SJCRH30 (cell line): ENCODE measurements at regions not wholly inside any gene's neighbourhood (a gene's known extent, or its start where the extent isn't known, plus 50 kb on each side); places are given as distances from the start of the nearest gene placed in this dataset.

Experiments
- DNase-seq, 2 experiments: peaks; one replicate each; pipeline ENCODE4 v3.0.0-alpha.2; 2015 to 2020
- H3K27ac ChIP-seq: fragments of 250-450 bp; sonication (Bioruptor Pico); 2 replicates; pipeline ENCODE4 v1.5.1; 2020; ENCODE audit warnings: mild to moderate bottlenecking, moderate library complexity
- H3K27me3 ChIP-seq: fragments of 250-450 bp; sonication (Bioruptor Pico); 2 replicates; pipeline ENCODE4 v1.5.1; 2020; ENCODE audit warnings: mild to moderate bottlenecking, moderate library complexity
- H3K36me3 ChIP-seq: fragments of 250-450 bp; sonication (Bioruptor Pico); 2 replicates; pipeline ENCODE4 v1.5.1; 2020; ENCODE audit warnings: mild to moderate bottlenecking, moderate library complexity
- H3K4me1 ChIP-seq: fragments of 250-450 bp; sonication (Bioruptor Pico); 2 replicates; pipeline ENCODE4 v1.5.1; 2020; ENCODE audit warnings: mild to moderate bottlenecking, moderate library complexity
- H3K4me3 ChIP-seq: fragments of 250-450 bp; sonication (Bioruptor Pico); 2 replicates; pipeline ENCODE4 v1.5.1; 2020; ENCODE audit warnings: mild to moderate bottlenecking, moderate library complexity
- H3K9me3 ChIP-seq: fragments of 250-450 bp; sonication (Bioruptor Pico); replicated peaks from 2 replicates; pipeline ENCODE4 v1.5.1; 2020; ENCODE audit warnings: mild to moderate bottlenecking, moderate library complexity

DNA sequence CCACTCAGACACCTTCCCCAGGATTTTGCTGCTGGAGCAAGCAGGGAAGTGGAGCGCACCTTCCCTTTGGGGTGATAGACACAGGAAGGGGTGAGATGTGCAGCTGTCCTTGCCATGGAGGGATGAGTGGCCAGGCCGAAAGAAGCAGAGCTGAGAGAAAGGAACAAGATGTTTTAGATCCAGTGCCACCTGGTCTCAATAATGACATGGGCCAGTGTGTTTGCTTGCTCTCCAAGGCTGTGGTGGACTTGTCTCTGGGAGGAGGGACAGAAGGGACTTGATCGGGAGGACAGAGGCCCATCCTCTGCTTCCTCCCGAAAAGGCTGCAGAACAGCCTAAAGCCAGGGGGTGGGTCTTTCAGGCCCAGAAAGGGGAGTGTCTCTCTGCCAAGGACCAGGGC lies 61.7 kb upstream of the CCDC167 start:
- H3K9me3 ChIP-seq = no peaks in the 10 kb centered on the region
- H3K4me1 ChIP-seq = peaks cover 38% of the 10 kb centered on the region
- no peak for DNase-seq
- H3K36me3 ChIP-seq = no peaks in the 10 kb centered on the region
- H3K27me3 ChIP-seq = peaks cover 17% of the 10 kb centered on the region; the same call in 1 of the 2 replicates
- no peak overlapping the region for H3K27ac ChIP-seq
- H3K4me3 ChIP-seq = no peak overlapping the region

DNA sequence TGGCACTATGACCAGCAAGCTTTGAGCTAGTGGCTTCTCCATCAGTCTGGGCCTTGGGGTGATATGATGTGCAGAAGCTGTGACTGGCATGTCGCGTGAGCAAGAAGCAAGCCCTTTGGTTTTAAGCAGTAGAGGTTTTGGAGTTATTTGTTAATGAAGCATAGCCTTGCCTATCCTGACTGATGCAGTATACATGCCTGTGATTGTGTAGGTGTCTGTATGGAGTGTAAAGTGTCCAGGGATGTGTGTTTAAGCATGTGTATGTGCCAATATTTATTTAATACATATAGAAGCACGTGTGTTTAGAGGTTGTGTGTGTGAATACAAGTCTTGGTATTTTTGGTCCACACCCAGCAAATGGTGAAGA lies 61.0 kb upstream of the CCDC167 start:
- no peak for DNase-seq
- H3K9me3 ChIP-seq = no peaks in the 10 kb centered on the region
- H3K36me3 ChIP-seq = no peaks in the 10 kb centered on the region
- peaks cover 17% of the 10 kb centered on the region; the same call in 1 of the 2 replicates for H3K27me3 ChIP-seq
- H3K4me1 ChIP-seq = peaks cover 39% of the 10 kb centered on the region
- H3K4me3 ChIP-seq = no peak overlapping the region
- H3K27ac ChIP-seq = no peak overlapping the region

DNA sequence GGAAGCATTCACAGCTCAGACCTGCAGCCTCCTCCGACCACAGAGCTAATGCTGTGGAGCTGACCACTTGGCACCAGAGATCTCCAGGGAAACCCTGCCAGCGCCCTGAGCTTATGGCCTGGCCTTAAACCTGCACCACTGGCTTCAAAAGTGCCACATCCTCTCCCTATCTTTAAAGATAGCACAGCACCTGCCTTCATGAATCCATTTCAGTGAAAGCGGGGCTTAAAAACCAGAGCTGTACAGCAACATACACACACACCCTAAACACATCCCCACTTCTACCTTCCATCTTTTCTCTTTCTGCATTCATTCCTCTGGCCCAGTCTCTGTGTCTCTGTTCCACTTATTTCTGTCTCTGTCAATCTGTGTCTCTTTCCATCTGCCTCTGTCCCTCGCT lies 59.8 kb upstream of the CCDC167 start:
- Histone ChIP-seq H3K9me3 (no peaks in the 10 kb centered on the region), H3K36me3 (no peaks in the 10 kb centered on the region), H3K27ac (no peak overlapping the region), H3K4me1 (peaks cover 45% of the 10 kb centered on the region), H3K4me3 (no peak overlapping the region), H3K27me3 (peaks cover 7% of the 10 kb centered on the region; the same call in 1 of the 2 replicates)
- peak in 1 of 2 experiments; percentile 28 for DNase-seq

DNA sequence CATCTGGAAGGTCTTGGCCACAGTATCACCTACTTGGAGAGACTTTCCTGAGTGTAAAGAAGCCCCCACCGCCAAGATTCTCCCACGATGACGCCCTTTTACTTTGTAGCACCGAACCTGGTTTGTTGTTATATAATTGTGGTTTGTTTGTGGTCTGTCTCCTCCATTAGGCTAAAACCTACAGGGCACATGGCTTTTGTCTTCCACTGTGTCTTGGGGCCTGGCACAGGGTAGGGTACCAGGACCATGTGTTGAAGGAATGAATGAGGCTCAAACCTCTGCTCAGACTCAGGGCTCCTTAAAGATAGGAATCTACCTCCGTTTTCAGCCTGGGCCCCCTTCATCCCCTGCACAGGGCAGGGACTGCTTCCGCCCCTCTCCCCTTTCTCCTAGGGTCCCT lies 59.4 kb upstream of the CCDC167 start:
- peaks cover 49% of the 10 kb centered on the region for H3K4me1 ChIP-seq
- H3K4me3 ChIP-seq = no peak overlapping the region
- H3K36me3 ChIP-seq = no peaks in the 10 kb centered on the region
- H3K9me3 ChIP-seq = no peaks in the 10 kb centered on the region
- H3K27me3 ChIP-seq = peaks cover 3% of the 10 kb centered on the region; the same call in 1 of the 2 replicates
- H3K27ac ChIP-seq = no peak overlapping the region
- DNase-seq = no peak

DNA sequence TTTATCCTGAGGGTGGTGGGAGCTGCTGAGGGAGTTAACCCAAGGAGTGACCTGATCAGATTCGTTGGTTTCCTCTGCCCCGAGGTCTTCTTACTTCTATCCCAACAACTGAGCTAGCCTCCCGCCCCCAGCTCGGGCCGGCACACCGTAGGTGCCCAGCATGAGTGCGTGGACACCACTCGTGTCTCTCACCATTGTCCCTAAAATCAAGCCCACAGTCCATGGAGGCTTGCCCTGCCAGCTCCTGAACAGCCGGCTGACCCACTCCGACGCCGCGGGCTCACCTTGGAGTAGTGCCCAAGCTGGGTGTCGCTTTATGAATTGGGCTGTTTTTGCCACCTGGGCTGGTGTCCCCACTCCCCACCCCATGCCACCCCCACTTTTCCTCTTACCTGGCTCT lies 59.0 kb upstream of the CCDC167 start:
- no peaks in the 10 kb centered on the region for H3K9me3 ChIP-seq
- no peak for DNase-seq
- H3K36me3 ChIP-seq = no peaks in the 10 kb centered on the region
- H3K27ac ChIP-seq = no peak overlapping the region
- no peaks in the 10 kb centered on the region for H3K27me3 ChIP-seq
- no peak overlapping the region for H3K4me3 ChIP-seq
- H3K4me1 ChIP-seq = peaks cover 53% of the 10 kb centered on the region

DNA sequence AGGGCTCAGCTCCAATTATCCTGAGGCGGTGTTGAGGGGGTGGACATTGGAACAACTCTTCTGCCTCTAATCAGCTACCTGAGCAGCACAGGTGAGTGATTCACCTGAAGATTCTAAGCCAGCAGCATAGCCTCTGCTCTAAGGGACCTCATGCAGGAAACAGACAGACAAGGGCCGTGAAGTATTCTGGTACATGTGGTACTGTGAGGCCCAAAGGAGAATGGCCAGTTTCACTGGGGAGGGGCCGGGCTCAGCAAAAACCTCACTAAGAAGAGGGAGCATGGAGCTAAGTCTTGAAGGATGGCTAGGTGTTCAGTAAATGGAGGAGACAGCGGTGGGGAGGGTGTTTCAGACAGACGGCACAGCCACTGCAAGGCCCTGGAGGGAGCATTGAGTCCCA lies 58.5 kb upstream of the CCDC167 start:
- H3K9me3 ChIP-seq = no peaks in the 10 kb centered on the region
- H3K36me3 ChIP-seq = no peaks in the 10 kb centered on the region
- no peak overlapping the region for H3K4me3 ChIP-seq
- no peaks in the 10 kb centered on the region for H3K27me3 ChIP-seq
- peaks cover 58% of the 10 kb centered on the region for H3K4me1 ChIP-seq
- peak overlapping the region; percentile 38; the same call in 1 of the 2 replicates for H3K27ac ChIP-seq
- DNase-seq = no peak

DNA sequence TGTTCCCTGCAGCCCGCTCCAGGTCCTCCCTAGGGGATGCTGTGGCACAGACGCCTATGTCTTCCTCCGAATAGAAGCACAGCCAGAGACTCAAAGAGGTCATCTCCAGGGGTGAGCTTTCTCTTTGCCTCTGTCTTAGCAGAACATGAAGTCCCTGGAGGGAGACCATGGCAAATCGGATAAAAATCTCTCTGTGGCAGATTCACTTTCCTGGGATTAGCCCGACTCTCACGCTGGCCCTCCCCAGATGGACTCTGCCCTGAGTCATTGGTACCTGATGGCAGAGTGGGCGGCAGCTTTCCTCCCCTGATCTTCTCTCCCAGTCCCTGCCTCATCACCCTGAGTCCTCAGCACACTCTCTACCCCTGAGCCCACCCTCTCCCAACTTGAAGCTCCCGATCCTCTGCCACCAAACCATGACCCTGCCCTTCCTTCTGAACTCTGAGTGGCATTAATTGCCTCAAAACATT lies 58.0 kb upstream of the CCDC167 start:
- Histone ChIP-seq H3K27me3 (no peaks in the 10 kb centered on the region), H3K9me3 (no peaks in the 10 kb centered on the region), H3K27ac (peak overlapping the region; percentile 38), H3K4me1 (peaks cover 58% of the 10 kb centered on the region), H3K36me3 (no peaks in the 10 kb centered on the region), H3K4me3 (no peak overlapping the region)
- DNase-seq = peak in 1 of 2 experiments; percentile 57

DNA sequence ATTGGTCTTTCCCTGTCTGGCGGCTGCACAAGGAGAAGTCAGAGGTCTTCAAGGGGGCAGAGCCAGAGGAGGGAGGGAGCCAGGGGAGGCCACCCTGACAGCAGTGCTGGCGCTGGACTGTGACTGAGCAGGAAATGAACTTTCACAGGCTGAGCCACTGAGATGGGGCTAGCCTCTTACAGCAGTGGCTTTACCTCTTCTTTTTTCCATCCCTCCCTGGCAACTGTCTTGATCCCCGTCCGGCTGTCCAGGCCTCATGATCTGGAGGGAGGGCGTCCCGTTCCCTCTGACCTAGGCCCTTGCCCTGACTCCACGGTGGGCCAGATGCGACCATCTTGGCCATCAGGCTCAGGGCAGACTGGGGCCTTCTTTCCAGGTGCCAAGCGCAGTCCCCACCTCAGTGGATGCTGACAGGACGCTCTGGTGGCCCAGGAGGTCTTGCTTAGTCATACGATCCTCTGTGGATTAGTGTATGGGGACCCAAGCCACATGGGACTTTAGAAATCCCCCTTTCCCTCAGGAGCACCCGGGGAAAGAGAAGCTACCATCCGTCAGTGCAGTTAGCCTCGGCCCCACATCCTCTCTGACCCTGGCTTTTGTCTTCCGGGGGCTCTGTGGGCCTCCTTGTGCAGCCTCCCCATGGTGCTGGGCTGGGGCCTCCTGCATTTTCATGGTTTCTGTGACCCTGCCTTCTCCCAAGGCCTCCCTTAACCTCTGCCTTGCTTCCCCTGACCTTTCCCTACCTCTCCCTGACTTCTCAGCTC lies 57.4 kb upstream of the CCDC167 start:
- Histone ChIP-seq H3K4me1 (peaks cover 58% of the 10 kb centered on the region), H3K27ac (peak overlapping the region; percentile 38)
- peak; percentile 22 to 39 for DNase-seq

DNA sequence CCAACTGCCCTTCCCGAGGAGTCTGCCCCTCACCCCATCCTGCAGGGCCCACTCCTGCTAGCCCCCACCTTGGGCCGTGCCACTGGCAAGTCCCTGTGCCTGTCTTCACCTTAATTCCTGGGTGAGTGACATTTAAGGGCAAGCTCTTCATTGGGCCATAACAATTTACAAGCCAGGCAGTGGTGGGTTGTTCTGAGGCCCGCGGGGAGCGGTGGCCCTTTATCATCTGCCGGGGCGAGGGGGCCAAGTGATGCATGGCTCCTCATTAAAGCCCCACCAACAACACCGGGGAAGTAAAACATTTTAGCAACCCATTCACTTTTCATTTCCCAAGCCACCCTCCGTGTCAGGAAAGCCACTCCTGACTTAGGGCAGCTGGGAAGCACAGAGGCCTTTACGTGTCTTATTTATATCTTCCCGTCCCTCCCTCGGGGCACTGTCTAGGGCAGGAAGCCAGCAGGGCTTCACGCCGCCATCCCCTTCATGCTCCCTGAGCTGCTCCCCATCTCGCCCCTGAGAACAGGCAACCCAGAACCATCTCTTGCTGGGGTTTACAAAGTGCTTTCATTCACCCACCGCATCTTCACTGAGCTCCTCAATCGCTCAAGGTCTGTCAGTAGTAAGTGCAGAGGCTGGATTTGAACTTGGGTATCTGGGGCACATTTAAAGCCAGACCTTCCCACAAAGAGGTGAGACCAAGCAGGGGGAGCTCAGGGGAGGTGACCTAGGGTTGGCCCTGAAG lies 55.5 kb upstream of the CCDC167 start:
- Histone ChIP-seq H3K9me3 (no peaks in the 10 kb centered on the region), H3K4me3 (no peak overlapping the region), H3K4me1 (peaks cover 52% of the 10 kb centered on the region), H3K27me3 (peaks cover 2% of the 10 kb centered on the region; the same call in 1 of the 2 replicates), H3K27ac (no peak overlapping the region), H3K36me3 (no peaks in the 10 kb centered on the region)
- peak in 1 of 2 experiments; percentile 31 for DNase-seq

More for the DNA sequence above, 57.4 kb upstream of the CCDC167 start:
- Histone ChIP-seq H3K4me3 (no peak overlapping the region), H3K27me3 (no peaks in the 10 kb centered on the region), H3K36me3 (no peaks in the 10 kb centered on the region), H3K9me3 (no peaks in the 10 kb centered on the region)

DNA sequence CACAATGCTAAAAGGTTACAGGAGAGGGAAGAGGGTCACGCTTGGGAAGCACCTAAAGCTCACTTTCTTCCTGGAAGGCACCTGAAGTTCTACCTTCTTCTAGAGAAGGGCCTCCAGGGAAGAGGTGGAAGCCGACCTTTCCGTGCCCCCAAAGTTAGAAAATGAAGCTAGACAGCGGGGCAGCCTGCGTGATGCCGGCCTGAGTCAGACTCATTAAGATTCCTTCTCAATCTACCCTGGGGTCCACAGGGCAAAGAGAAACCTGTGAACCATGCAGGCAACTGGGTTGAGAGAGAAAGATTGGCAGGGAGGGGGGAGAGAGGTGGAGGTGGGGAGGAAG lies 54.8 kb upstream of the CCDC167 start:
- Histone ChIP-seq H3K4me1 (peaks cover 46% of the 10 kb centered on the region), H3K9me3 (no peaks in the 10 kb centered on the region), H3K4me3 (no peak overlapping the region)

DNA sequence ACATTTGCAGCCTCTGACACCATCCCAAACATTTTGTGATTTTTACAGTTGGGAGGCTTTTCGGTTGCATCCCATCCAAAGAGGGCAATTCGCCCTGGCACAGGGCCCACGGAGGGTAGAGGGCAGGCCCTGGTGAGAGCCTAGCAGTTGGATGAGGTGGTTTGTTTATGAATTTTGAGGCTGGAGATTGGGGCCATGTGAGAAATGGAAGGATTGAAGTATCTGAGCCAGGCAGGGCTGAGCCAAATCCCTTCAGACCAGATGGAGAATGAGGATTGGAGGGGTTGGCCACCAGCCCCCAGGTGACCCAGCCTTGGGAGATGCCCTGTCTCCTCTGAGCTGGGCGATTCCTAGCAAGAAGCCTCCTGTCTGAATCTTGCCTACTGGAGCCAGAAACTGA lies 52.6 kb upstream of the CCDC167 start:
- Histone ChIP-seq H3K4me1 (peaks cover 31% of the 10 kb centered on the region), H3K27me3 (peaks cover 17% of the 10 kb centered on the region; the same call in 1 of the 2 replicates), H3K4me3 (no peak overlapping the region), H3K9me3 (no peaks in the 10 kb centered on the region), H3K27ac (no peak overlapping the region), H3K36me3 (no peaks in the 10 kb centered on the region)
- no peak for DNase-seq

More for the DNA sequence above, 54.8 kb upstream of the CCDC167 start:
- Histone ChIP-seq H3K27me3 (peaks cover 6% of the 10 kb centered on the region; the same call in 1 of the 2 replicates), H3K27ac (no peak overlapping the region), H3K36me3 (no peaks in the 10 kb centered on the region)
- no peak for DNase-seq

DNA sequence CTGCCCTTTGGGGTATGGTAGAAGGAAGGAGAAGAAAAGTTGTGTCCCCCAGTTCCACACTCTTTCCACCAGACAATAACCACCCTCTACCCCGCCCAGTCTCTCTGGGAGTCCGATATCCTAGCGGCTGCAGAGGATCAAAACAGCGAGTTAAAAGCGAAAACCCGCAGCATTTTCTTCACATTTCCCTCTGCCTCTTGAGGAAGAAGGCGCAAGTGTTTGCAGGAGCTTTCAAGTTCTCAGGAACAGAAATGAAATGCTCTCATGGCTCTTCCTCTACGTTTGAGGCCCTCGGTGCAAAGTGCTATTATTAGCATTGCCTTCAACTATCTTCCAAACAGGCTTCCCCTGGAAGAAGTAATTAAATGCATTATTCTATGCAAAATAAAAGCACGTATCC lies 52.2 kb upstream of the CCDC167 start:
- no peaks in the 10 kb centered on the region for H3K36me3 ChIP-seq
- peaks cover 20% of the 10 kb centered on the region; the same call in 1 of the 2 replicates for H3K27me3 ChIP-seq
- H3K27ac ChIP-seq = no peak overlapping the region
- DNase-seq = no peak
- H3K4me1 ChIP-seq = peaks cover 30% of the 10 kb centered on the region
- no peaks in the 10 kb centered on the region for H3K9me3 ChIP-seq
- H3K4me3 ChIP-seq = no peak overlapping the region

DNA sequence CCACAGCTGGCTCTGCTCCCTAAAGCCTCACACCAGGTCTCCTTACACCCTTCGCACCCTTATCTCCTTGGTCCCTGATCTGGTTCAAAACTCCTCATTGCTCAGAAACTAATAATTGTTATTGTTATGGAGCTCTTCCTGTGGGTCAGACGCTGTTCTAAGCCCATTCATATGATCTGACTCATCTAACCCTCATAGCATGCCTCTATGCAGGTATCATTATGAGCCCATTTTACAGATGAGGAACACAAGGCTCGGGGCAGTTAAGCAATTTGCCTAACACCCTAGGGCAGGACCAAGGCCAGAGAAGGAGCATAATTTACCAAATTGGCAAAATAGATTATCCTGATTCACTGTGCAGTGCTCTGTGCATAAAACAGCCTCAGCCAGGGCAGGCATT lies 51.8 kb upstream of the CCDC167 start:
- H3K27me3 ChIP-seq = peaks cover 22% of the 10 kb centered on the region; the same call in 1 of the 2 replicates
- no peak overlapping the region for H3K27ac ChIP-seq
- H3K36me3 ChIP-seq = no peaks in the 10 kb centered on the region
- H3K9me3 ChIP-seq = no peaks in the 10 kb centered on the region
- H3K4me1 ChIP-seq = peaks cover 26% of the 10 kb centered on the region
- DNase-seq = no peak
- no peak overlapping the region for H3K4me3 ChIP-seq

DNA sequence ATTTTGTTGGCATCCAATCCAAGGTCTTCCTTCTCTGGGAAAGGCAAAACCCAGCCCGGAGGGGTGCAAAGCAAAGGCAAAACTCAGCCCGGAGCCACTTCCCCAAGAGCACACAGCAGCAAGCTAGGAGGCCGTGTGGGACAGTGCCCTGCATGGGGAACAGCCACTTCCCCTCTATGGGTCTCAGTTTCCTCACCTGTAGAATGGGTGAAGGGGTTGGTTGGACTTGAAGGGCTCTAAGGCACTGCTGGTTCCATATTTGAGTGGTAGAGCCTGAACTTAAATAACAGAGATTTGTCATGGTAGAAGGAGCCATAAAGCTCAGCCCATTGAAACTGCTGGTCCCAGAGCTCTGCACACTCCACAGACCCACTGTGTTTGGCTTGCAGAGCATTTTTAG lies 51.3 kb upstream of the CCDC167 start:
- Histone ChIP-seq H3K36me3 (no peaks in the 10 kb centered on the region), H3K9me3 (no peaks in the 10 kb centered on the region), H3K27me3 (peaks cover 24% of the 10 kb centered on the region; the same call in 1 of the 2 replicates), H3K4me1 (peaks cover 24% of the 10 kb centered on the region), H3K4me3 (no peak overlapping the region), H3K27ac (no peak overlapping the region)
- DNase-seq = no peak

DNA sequence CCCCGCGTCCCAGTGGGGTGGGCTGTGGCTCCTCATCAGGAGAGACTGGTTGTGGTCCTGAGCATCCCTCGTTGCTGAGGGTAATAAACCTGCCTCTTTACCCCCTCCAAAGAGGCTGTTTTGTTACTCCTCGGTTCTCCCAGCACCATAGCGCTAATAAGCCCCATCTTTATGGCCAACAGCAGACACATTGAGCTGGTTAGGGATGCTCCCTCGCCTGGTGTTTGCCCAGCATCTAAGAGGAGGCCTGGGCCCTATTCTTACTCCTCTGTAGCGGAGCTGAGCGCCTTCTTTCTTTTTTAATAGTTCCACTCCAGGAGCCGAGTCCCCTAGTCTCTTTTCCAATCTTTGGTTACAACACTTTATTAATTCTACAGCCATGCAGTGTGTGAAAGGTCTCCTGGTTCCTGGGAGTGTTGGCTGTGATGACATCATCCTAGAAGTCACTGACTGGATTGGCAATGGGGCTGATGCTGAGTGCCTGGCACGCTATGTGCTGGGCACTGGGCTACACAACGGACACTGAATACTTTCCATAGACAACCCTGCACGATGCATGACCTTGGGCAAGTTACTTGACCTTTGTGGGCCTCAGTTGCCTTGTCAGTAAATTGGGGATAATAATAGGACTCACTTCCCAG lies 50.6 kb upstream of the CCDC167 start:
- no peaks in the 10 kb centered on the region for H3K9me3 ChIP-seq
- H3K27ac ChIP-seq = no peak overlapping the region
- no peaks in the 10 kb centered on the region for H3K36me3 ChIP-seq
- DNase-seq = no peak
- H3K4me1 ChIP-seq = peaks cover 24% of the 10 kb centered on the region
- H3K4me3 ChIP-seq = no peak overlapping the region
- H3K27me3 ChIP-seq = peaks cover 24% of the 10 kb centered on the region; the same call in 1 of the 2 replicates
